ENCODE measurements at regions not wholly inside any gene's neighbourhood (a gene's known extent, or its start where the extent isn't known, plus 50 kb on each side); places are given as distances from the start of the nearest gene placed in this dataset.

DNA sequence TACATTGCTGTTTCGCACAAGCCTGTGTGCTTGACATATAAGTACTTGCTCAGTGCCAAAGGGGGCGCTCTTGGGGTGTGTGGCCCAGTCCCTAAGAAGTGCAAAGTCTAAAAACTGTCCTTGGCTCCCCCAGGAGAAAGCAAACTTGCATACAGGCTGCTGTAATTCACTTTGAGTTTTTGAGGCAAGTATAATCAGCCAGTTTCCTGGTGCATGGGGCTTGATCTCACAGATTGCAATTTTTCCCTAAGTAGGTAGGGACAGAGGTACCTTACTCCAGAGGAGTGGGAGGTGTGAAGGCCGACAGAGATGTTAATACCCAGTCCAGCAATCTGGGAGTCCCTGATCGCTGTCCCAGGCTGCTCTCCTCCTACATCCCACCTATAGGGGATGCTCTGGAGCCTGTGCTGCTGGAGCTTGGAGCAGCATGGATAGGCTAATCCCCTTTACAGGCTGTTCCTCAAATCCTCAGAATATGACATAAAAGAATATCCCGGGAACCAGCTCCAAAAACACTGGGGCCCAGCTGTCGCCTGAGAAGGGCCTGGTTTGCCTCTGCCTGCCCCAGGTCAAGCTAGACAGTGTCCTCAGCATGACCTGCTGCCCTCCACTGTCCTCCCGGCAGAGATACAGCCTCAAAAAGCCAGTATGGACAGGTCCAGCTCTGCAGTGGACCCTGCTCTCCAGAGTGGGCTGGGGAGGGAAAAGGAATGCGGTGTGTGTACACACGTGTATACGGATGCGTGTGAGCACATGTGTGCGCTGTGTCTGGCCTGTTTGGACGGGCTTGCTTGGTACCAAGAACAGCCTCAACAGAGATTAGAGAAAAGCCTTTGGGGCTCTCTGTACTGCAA lies 136.5 kb upstream of the HAAO start:
- peak; percentile 26 for DNase-seq

DNA sequence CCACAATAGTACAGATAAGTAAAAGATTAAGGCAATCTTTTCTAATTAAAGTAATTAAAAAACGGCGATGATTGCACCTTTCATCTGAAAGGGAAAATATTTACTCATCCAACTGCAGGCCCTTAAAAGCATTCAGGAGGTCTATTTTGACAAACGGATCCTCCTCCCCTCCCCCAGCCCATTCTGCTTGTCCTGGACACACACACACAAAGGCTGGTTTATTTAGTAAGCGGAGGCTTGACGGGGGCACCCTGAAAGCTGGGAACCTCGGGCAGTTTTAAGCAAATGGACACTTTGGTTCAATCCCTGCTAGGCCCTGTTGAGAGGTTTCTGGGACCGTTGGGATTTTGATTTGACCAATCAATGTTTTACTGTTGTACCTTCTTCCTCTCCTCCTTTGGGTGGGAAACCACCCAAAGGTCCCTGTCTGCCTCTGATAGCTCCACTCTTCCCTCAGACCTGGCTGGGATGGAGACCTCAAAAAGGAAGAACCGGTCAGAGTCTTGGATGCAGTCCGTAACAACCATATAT lies 135.8 kb upstream of the HAAO start:
- DNase-seq, result no peak

- DNase-seq, result no peak
Measured at GRCh38 chr2:42927334-42928160, 135.2 kb upstream of the HAAO start.

DNA sequence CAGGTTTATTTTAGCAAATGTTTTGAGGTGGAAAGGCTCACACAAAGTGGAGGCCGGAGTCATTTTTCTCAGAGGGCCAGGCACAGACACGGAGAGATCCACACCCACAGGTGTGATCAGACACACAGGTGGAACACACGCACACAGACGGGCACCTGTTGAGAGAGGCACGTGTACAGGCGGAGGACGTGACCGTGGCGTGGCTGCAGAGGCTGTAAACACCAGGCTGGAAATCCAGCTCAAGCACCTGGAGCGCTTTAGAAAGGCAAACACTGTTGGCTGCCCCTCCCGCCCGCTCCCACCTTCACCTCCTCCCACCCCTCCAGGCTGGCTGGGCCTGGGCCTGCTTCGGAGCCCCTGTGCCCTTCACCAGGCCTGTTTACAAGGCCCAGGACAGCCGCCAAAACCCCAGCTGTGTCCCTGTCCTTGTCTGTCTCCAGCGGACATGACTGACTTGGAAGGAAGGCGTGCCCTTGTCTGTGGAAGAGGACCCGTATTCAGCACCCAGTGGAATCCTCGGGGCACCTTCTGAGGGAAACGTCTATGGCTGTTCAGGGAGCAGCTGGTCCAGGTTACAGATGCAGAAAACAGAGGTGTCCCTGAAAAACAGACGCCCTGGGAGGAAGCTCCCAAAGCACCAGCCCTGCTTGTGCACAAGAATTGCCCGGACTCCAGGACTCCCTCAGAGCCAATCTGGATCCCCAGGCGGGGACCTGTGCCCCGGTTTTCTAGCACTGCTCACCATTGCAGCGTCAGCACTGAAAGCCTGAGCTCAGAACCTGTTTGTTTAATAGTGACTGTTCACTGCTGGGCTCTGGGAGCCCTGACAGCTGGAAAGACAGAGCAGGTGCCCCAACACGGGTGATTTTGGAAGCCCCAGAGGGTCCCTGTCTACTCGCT lies 134.3 kb upstream of the HAAO start:
- no peak for DNase-seq

- DNase-seq, result no peak
Measured at GRCh38 chr2:42925742-42926433, 133.5 kb upstream of the HAAO start.

- DNase-seq, result no peak
Measured at GRCh38 chr2:42924418-42924886, 132.1 kb upstream of the HAAO start.

DNA sequence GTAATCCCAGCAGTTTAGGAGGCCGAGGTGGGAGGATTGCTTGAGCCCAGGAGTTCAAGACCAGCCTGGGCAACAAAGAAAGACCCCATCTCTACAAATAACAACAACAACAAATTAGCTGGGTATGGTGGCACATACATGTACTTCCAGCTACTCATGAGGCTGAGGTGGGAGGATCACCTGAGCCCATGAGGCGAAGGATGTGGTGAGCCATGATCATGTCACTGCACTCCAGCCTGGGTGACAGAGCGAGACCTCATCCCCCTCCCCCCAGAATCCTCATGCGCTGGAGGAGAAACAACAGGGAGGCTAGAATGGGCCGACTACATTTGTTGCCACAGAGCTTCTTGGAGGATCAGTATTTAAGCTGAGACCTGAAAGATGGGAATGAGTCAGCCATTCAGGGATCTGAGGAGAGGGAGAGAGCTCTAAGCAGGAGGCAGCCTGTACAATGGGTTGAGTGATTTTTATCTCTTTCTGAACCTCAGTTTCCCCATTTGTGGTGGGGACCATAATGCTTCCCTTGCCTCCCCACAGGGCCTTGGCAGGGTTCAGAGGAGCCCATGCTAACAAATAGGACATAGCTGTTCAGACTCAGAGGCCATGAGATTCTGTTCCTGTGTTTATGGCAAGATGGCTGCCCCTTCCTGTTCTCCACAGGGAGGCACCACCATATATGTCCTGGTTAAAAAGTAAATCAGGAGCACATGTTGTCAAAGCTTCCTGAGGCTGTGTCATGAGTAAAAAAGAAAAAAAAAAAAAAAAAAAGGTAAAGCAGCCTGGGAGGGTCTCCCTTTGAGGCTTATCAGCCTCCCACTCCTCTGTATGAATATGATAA lies 131.4 kb upstream of the HAAO start:
- no peak for DNase-seq

DNA sequence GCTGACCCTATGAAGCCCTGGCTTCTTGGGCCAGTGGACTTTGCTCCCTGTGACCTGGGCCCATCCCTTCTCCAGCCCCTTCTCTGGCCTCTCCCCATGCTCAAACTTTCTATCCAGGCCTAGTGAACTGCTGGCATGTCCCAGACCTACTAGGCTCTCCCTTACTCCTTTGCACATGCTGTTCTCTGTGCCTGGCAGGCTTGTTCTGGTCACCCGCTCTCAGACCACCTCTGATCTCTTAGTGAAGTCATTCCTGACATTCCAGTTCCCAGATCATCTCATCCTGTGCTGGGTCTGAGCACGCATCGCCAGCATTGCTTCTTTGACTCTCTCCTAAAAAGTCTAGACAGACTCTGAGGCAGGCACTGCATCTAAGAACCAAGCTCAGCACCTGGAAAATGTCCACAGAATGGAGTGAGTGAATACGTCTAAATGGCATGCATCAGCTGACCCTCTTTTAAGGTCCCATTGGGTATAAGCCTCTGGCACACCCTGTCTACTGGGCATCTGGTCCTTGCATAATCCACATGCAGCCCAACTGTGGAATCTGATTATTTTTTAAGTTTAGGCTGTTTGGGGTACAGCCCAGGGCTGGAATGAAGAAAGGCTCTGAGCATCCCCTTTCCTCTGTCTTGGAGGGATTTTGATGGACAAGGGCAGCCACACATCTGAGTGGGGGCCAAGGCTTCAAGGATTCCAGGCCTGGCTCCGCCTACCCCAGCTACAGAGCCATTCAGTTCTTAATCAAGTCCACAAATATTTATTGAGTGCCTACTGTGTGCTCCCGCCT lies 130.6 kb upstream of the HAAO start:
- no peak for DNase-seq

GRCh38 chr2:42922293-42922692 lies 129.9 kb upstream of the HAAO start:
- DNase-seq, result no peak

DNA sequence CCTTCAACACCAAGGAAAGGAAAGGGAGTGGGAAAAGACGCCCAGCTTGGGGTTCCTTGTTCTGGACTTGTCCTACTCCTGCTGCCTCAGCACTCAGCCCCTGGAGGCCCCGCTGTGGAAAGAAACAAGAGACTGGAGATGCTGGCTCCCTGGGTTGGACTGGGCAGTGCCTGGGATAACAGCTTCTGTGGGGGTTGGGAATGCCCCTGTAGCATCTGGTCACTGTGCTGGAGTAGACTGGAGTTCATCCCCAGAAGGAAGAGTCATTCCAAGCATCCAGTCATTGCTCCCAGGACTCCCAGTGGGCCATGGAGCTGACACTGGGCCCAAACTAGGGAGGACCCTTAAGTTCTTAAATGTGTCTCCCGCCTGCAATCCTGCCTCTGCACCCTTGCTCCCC lies 129.3 kb upstream of the HAAO start:
- DNase-seq, result no peak

DNA sequence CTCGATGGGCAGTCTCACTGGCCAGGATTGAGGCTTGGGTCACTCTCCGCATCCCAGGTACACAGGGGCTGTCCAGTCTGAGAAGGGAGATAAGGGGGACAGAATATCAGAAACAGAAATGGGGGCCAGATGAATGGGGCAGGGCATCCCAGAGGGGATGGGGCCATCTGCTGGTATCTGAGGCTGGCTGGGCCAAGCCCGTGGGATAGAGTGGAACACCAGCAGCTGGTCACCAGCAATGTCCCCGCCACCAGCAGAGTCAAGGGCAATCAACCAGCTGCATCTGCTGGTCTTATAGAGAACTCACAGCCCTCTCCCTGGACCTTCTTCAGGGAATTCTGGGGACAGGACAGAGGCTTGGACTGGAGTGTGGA lies 128.8 kb upstream of the HAAO start:
- no peak for DNase-seq

DNA sequence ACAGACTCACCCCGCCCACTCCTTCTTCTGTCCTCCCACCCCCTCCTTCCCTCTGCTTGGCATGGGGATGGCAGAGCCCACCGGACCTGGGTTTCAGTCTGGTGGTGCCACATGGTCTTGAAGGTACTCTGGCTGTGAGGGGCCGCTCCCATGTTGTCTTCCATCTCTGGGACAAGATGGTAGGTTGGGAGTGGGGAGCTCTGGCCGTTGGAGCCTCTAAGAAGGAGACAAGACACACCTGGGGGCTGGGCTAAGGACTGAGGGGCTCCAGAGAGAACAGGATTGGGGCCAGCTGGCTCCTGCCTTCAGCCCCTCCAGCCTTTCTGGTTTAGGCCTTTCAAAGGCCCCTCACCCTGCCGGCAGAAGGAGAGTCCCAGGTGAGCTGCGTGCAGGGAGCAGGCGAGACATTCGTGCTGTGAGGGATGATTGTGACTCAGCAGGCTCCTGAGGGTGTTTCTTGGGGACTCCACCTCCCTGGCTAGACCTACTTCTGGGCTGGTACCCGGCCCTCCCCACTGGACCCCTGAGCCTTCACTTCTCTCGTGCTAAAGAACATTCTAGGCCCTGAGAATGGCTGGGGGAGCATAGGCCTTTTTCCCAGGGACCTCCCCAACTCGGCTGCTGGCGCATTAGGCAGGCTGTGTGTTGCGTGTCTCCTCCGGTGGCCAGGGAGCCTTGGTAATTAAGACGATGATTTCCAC lies 128.2 kb upstream of the HAAO start:
- DNase-seq, result no peak

DNA sequence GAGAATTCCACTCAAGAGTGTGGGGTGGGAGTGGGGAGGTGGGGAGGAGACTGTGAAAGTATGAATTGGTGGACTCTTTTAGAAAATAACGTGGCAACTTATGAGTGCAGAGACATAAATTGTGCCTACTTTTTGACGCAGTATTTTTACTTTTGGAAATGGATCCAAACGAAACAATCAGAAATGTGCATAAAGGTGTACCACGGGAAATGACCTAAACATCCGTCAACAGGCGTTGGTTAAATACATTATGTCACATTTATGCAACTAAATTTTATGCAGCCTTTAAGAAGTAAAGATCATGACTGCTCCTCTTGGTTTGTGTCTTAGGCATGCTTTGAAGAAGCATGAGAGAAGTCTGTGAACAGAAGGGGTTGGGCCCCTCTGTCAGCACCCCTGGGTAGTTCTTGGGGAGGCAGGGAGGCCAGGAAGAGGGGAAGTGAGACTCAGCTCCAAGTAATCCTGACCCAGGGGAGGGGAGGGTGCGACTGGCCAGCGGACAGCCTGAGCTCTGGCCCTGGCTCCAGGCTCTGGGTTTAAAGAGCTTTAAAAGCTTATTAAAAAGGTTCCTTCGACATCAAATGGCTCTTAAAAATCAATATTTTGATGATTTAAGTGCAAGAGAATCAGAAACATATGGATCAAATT lies 126.4 kb upstream of the HAAO start:
- no peak for DNase-seq

DNA sequence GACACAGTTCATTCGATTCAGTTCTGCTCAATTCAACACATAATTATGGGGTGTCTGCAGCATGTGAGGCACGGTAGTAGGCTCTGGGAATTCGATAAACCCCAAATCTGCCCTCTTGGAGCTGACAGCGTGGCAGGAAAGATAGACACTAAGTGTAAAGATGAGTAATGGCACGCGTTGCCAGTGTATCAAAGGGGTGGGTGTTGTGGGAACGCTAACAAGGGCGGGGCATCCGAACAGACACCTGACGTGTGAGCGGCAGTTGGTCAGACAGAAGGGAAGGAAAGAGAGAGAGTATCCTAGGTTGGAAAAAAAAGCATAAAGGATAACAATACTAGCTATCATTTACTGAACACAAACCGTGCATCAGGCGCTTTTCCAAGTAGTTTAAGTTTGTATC lies 125.7 kb upstream of the HAAO start:
- DNase-seq, result no peak

DNA sequence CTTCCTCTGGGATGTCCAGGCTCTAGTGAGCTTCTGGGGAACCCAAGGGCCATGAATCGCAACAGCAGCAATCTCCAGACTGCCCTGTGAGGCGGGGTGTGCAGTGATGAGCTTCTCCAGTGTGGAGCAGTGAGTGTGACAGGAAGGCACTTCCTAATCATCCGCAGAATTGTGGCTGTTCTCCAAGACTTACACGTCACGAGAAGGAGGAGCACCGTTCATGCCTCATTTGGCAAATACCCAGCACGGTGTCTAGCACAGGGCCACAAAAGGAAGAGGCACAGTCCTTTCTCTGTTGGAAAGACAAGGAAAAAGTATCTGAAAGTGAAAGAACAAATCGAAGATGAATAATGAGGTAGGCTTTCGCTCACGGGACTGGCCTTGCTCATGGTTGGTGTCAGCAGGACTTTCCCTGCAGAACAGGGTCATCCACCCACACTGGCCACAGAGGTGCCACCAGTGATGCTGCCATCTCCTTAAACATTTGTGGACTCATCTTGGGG lies 125.1 kb upstream of the HAAO start:
- DNase-seq, result peak; percentile 37

DNA sequence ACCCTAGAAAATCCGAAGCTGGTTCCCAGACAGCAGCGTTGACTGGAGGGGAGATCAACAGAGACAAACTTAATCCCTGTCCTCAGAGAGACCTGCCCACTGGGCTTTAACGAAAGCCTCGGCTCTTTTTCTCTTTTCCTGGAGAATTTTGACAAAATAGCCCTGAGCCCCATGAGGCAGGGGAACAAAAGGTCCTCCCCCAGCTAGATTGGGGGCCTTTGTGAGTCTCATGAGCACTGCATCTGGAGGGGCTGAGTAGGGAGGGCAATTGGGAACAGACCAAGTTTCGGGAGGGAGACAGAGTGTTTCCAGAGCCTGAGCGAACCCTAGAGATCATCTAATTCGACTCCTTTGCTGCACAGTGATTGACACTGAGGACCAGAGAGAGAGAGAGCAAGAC lies 123.9 kb upstream of the HAAO start:
- no peak for DNase-seq

GRCh38 chr2:42914860-42915259 lies 122.5 kb upstream of the HAAO start:
- no peak for DNase-seq

- DNase-seq, result no peak
Measured at GRCh38 chr2:42914314-42914713, 121.9 kb upstream of the HAAO start.

Measured in stimulated activated CD4-positive, alpha-beta T cell treated with anti-CD3 and anti-CD28 coated beads, Interleukin-15, amount 100 ng/mL, for 24 hours (primary cell).